ACC112 (cell line): ENCODE measurements at regions not wholly inside any gene's neighbourhood (a gene's known extent, or its start where the extent isn't known, plus 50 kb on each side); places are given as distances from the start of the nearest gene placed in this dataset.

ENCODE experiments used
- H2AFZ ChIP-seq: fragments of 200-600 bp; sonication (generic); one replicate; pipeline ENCODE4 v1.6.0; 2017; ENCODE audit warnings: antibody characterized with exemption, low read length; ENCODE audit not compliant: unreplicated experiment
- H3K27ac ChIP-seq: fragments of 200-600 bp; sonication (generic); 2 replicates; pipeline ENCODE4 v1.5.1; 2014; ENCODE audit warnings: low read depth, mild to moderate bottlenecking, antibody characterized with exemption, low read length, moderate library complexity
- H3K27me3 ChIP-seq: fragments of 200-600 bp; sonication (generic); 2 replicates; pipeline ENCODE4 v1.6.1; 2014; ENCODE audit warnings: mild to moderate bottlenecking, antibody characterized with exemption, low read length, moderate library complexity, mixed read lengths; ENCODE audit not compliant: insufficient read depth
- H3K36me3 ChIP-seq: fragments of 200-600 bp; sonication (generic); 2 replicates; pipeline ENCODE4 v1.6.1; 2016; ENCODE audit warnings: mild to moderate bottlenecking, antibody characterized with exemption, low read length, moderate library complexity, mixed read lengths; ENCODE audit not compliant: insufficient read depth
- H3K4me1 ChIP-seq: fragments of 200-600 bp; sonication (generic); one replicate; pipeline ENCODE4 v1.6.1; 2016; ENCODE audit warnings: low read length, mixed read lengths; ENCODE audit not compliant: insufficient read depth, unreplicated experiment, control insufficient read depth
- H3K4me3 ChIP-seq: fragments of 200-600 bp; sonication (generic); 2 replicates; pipeline ENCODE4 v1.5.1; 2014; ENCODE audit warnings: mild to moderate bottlenecking, low read depth, low read length
- H3K79me2 ChIP-seq: fragments of 200-600 bp; sonication (generic); one replicate; pipeline ENCODE4 v1.6.0; 2016; ENCODE audit warnings: low read length; ENCODE audit not compliant: control insufficient read depth, unreplicated experiment, insufficient read depth

DNA sequence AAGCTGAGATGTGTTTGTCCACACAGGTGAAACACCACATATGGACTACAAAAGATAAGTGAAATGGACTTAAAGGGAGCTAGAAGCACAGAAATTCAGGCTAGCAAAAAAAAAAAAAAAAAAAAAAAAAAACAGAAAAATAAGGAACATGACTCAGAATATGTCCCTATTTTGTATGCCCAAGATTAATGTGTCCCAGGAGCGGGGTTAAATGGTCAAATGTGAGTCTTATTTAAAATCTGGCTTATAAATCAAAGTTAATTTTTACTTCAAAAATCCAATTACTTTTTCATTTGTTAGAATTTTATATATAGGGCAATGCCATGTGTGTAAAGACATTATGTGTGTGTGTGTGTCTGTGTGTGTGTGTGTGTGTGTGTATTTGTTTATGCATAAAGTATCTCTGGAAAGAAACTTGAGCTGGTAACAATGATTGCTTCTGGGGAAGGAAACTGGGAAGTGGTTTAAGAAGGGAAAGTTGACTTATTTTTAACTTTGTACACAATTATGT, 986.5 kb downstream of the ROBO2 start:
- H2AFZ ChIP-seq, result no peak overlapping the region
- no peaks in the 10 kb centered on the region for H3K4me1 ChIP-seq
- H3K79me2 ChIP-seq, result no peaks in the 10 kb centered on the region
- no peaks in the 10 kb centered on the region for H3K36me3 ChIP-seq
- no peak overlapping the region for H3K4me3 ChIP-seq
- no peak overlapping the region for H3K27ac ChIP-seq
- no peaks in the 10 kb centered on the region for H3K27me3 ChIP-seq

DNA sequence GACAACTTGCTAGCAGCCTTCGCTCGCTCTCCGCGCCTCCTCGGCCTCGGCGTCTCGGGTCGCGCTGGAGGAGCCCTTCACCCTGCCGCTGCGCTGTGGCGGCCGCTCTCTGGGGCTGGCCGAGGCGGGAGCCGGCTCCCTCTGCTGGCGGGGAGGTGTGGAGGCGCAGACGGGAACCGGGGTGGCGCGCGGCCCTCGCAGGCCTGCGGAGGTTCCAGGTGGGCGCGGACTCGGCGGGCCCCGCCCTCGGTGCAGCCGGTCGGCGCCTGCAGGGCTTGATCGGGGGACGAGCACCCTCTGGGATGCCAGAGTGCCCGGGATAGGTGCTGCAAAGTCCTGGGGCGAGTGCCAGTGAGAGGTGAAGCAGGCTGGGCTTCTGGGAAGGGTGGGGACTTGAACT, 989.9 kb downstream of the ROBO2 start:
- H3K27me3 ChIP-seq, result peaks cover 3% of the 10 kb centered on the region; the same call in 1 of the 2 replicates
- no peaks in the 10 kb centered on the region for H3K79me2 ChIP-seq
- H2AFZ ChIP-seq, result no peak overlapping the region
- no peak overlapping the region for H3K27ac ChIP-seq
- no peaks in the 10 kb centered on the region for H3K4me1 ChIP-seq
- no peak overlapping the region for H3K4me3 ChIP-seq
- no peaks in the 10 kb centered on the region for H3K36me3 ChIP-seq

DNA sequence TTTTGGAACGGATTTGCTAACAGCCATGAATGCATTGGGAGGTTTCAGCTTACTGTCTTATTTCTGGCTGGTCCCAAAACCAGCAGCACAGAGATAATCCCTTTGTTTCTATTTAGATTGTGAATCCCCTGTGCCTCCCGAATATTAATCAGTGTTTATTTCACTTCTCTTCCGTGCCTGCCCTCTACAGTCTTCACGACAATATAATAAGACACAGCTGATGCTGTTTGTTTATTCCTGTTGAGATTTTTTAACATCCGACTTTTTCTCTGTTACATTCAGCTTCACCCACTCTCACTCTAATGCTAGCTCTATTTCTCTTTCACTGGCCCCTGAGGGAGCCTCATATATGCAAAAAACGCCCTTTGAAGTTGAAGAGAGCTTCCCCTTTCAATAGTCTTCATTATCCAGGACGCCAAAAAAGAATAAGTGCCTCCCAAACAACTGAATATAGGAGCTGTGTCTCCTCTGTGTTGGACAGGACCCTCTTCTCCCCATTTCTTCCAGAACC, 995.3 kb downstream of the ROBO2 start:
- Histone ChIP-seq H3K27me3 (peaks cover 24% of the 10 kb centered on the region), H3K4me3 (peak overlapping the region; percentile 5; the same call in 1 of the 2 replicates), H3K79me2 (no peaks in the 10 kb centered on the region), H2AFZ (no peak overlapping the region), H3K36me3 (no peaks in the 10 kb centered on the region), H3K27ac (no peak overlapping the region), H3K4me1 (no peaks in the 10 kb centered on the region)

DNA sequence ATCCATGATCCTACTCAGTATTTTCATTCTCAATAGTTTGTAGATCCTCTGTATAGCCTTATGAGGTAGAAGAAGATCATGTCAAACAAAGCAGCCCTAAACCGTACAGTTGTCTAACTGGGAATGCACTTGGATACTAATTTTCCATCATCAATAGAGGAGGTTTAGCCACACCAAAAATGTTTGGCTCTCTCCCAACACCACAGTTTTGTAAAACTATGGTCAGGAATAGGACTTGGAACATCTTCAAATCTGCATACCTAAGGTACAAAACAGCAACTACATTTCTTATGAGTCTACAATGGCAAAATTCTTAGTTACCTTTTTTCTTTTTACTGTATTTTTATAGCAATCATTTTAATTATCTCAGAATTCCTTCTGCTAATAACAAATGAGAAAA, 1001.6 kb downstream of the ROBO2 start:
- H3K36me3 ChIP-seq, result no peaks in the 10 kb centered on the region
- H3K27ac ChIP-seq, result no peak overlapping the region
- peaks cover 6% of the 10 kb centered on the region for H3K27me3 ChIP-seq
- no peak overlapping the region for H2AFZ ChIP-seq
- no peak overlapping the region for H3K4me3 ChIP-seq
- H3K79me2 ChIP-seq, result no peaks in the 10 kb centered on the region
- H3K4me1 ChIP-seq, result no peaks in the 10 kb centered on the region

DNA sequence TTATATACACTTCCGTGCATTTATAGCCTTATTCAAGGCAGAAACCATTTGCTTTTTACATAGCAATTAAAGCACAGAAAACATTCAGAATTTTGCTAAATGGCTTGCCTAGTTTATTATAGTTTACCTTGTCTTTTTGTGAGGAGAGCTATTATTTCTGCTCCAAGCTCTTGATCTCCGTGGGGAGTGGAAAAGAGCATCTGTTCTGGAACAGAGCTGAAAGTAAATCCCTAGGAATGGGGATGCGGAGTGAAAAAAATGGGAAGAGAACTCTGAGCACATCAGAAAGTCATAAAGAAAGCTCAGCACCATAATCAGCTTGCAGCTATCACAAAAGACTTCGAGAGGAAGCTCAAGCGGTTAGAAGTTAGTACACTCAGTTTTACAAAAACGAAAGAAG, 1006.7 kb downstream of the ROBO2 start:
- Histone ChIP-seq H2AFZ (no peak overlapping the region), H3K4me1 (peaks cover 13% of the 10 kb centered on the region), H3K4me3 (no peak overlapping the region), H3K36me3 (no peaks in the 10 kb centered on the region), H3K79me2 (no peaks in the 10 kb centered on the region), H3K27ac (no peak overlapping the region), H3K27me3 (no peaks in the 10 kb centered on the region)

DNA sequence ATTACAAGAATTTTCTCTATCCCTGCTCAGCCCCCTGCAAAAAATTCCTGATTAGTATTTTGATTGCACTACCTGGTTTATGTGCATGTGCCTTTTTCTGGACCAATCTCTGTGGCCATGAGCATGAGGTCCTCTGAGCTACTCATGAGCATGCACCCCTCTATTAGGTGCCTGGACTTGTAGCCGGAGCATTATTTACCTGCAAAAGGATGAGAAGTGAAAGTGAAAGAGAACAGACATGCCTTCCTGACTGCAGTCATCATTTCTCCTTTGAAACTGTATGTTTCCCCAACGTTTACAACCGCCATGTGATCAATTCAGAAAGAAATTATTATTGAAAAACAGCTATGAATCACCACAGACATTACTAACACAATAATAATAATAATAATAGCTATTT, 1008.8 kb downstream of the ROBO2 start:
- Histone ChIP-seq H3K4me3 (peak overlapping the region; percentile 64), H2AFZ (peak overlapping the region; percentile 82), H3K79me2 (no peaks in the 10 kb centered on the region), H3K27ac (no peak overlapping the region), H3K27me3 (no peaks in the 10 kb centered on the region), H3K36me3 (no peaks in the 10 kb centered on the region), H3K4me1 (peaks cover 13% of the 10 kb centered on the region)

DNA sequence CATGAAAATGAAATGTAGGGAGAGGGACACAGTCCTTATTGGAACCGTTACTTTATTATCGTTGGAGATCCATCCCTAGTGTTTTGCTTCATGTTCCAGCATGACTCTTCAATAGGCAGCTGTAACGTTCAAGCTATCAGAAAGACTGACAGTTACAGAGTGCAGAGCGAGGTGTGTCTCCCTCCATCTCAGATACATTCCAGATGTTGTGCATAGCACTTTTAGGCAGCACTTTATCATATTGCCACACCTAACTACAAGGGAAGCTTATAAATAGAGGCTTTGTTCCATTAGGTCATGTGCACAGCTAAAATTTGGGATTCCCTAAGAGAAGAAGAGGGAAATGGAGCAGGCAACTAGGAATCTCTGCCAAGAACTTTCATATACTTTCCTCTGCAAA, 1009.6 kb downstream of the ROBO2 start:
- H3K27ac ChIP-seq, result no peak overlapping the region
- no peaks in the 10 kb centered on the region for H3K36me3 ChIP-seq
- no peaks in the 10 kb centered on the region for H3K27me3 ChIP-seq
- peaks cover 13% of the 10 kb centered on the region for H3K4me1 ChIP-seq
- peak overlapping the region; percentile 38; the same call in 1 of the 2 replicates for H3K4me3 ChIP-seq
- peak overlapping the region; percentile 82 for H2AFZ ChIP-seq
- H3K79me2 ChIP-seq, result no peaks in the 10 kb centered on the region

DNA sequence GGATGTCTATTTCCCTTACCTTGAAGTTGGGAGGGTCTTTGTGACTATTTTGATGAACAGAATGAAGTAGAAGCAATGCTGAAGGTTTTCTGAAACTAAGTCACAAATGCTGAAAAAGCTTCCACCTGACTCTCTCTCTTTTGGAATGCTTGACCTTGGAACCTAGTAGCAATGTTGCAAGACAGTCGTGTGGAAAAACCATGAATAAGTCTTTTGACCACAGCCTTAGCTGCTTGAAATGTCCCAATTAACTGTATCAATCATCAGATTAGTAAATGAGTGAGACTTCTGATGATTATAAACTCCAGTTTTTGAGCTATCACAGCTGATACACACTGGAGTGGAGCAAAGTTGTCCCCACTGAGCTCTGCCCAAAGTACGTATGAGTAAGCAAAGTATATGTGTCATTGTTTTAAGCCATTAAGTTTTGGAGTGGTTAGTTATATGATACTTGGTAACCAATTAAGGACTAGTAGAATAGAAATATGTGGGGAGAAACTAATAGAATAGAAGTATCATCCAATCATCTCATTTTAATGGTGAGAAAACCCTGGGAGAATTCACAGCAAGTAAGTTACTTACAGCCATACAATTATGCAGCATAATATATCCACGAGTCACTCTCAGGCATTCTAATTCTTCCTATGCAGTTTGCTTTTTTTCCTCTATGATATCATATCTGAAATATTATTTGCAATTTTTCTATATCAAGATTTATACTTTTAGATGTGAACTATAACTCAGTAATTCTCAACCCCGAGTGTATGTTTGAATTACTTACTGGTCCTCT, 1010.6 kb downstream of the ROBO2 start:
- H3K4me1 ChIP-seq, result peaks cover 13% of the 10 kb centered on the region
- no peaks in the 10 kb centered on the region for H3K27me3 ChIP-seq
- no peak overlapping the region for H3K4me3 ChIP-seq
- no peaks in the 10 kb centered on the region for H3K79me2 ChIP-seq
- no peak overlapping the region for H3K27ac ChIP-seq
- H2AFZ ChIP-seq, result no peak overlapping the region
- H3K36me3 ChIP-seq, result no peaks in the 10 kb centered on the region

DNA sequence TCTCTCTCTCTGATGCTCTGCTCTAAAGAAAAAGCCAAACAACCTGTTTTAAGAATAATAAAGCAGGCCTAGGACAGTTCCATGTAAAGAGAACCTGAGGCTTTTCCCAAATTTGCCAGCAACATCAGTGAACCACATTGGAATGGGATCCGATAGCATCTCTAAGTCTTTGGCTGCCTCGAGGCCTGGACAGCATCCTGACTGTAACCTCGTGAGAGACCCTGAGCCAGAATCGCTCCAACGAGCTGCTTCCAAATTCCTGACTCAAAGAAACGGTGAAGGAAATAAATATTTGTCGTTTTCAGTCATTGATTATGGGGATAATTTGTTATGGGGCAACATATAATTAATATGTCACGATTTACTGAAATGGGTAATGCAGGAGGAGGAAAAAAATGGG, 1012.8 kb downstream of the ROBO2 start:
- Histone ChIP-seq H3K4me1 (peaks cover 13% of the 10 kb centered on the region), H3K27ac (no peak overlapping the region), H3K4me3 (no peak overlapping the region), H2AFZ (no peak overlapping the region), H3K79me2 (no peaks in the 10 kb centered on the region), H3K36me3 (no peaks in the 10 kb centered on the region), H3K27me3 (no peaks in the 10 kb centered on the region)

DNA sequence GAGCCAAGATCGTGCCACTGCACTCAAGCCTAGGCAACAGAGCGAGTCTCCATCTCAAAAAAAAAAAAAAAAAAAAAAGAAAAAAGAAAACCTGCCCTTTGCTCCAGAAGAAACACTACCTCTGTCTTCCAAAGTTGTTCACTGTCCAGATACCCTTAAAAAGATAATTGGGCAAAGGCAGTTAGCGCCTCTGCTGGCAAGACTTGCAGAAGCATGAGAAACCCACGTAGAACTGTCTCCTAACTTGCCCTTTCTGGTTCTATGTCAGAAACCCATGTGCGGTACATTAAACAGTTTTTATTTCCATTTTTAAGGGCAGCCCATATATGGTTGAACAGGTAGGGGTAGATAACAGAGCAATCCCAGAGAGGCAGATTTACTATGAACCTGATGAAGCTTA, 1026.4 kb downstream of the ROBO2 start:
- H3K27me3 ChIP-seq, result no peaks in the 10 kb centered on the region
- H3K4me3 ChIP-seq, result no peak overlapping the region
- no peak overlapping the region for H2AFZ ChIP-seq
- no peaks in the 10 kb centered on the region for H3K36me3 ChIP-seq
- H3K4me1 ChIP-seq, result peaks cover 3% of the 10 kb centered on the region
- no peak overlapping the region for H3K27ac ChIP-seq
- H3K79me2 ChIP-seq, result no peaks in the 10 kb centered on the region

DNA sequence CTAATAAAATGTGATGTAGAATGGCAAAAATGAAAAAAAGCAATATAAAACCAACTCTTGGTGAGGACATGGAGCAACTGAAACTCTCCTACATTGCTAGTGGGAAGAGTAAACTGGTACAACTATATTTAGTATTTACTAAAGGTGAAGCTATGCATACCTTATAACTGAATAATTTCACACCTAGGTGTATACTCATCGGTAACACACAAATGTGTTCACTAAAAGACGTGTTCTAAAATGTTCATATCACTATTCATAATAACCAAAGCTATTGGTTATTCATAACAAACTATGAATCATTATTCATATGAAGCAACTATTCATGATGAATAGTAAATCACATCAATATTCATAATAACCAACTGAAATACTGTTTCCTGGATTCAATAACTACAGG, 1030.3 kb downstream of the ROBO2 start:
- no peaks in the 10 kb centered on the region for H3K36me3 ChIP-seq
- no peaks in the 10 kb centered on the region for H3K27me3 ChIP-seq
- H3K27ac ChIP-seq, result no peak overlapping the region
- H3K4me3 ChIP-seq, result no peak overlapping the region
- no peaks in the 10 kb centered on the region for H3K79me2 ChIP-seq
- H3K4me1 ChIP-seq, result peaks cover 3% of the 10 kb centered on the region
- no peak overlapping the region for H2AFZ ChIP-seq
